ENCODE measurements at regions not wholly inside any gene's neighbourhood (a gene's known extent, or its start where the extent isn't known, plus 50 kb on each side); places are given as distances from the start of the nearest gene placed in this dataset.

DNA sequence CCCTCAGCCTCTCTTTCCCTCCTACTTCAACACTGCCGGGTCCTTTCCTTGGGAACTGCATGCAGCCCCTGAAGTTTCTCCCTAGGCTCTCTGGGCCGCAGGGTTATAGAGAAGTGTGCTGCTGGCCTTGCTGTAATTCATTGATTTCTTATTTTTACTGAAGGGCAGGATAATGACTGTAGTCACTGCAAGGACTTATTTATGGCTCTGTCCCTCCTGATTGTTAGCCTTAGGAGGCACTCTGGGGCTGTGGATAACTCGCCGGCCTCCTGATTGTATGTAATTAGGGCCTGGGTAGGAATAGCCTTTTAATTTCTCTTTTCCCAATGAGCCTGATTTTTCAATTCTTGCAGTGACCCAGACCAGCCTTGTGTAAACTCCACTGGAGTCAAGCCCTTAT is 138.3 kb upstream of the CDH13 start:
- no peak overlapping the region for H2AK9ac ChIP-seq (replicated peaks; ENCODE audit: low read depth, low read length, poor library complexity)
- no peak overlapping the region for H2AFZ ChIP-seq (replicated peaks; ENCODE audit: low read length, poor library complexity)
- no peak overlapping the region for H2AK5ac ChIP-seq (ENCODE audit: low read depth, low read length)
- H3K27me3 ChIP-seq (ENCODE audit: control insufficient read depth, insufficient read depth, low read length): peaks cover 1% of the 10 kb centered on the region; the same call in 1 of the 2 replicates
- H4K5ac ChIP-seq (ENCODE audit: low read depth, low read length): no peak overlapping the region
- intact Hi-C loops (cut with micrococcal nuclease) (no loop called here), dilution Hi-C loops (cut with HindIII; ENCODE audit: low sequenced_read_pairs, unreplicated experiment) (no loop called here), in situ Hi-C loops (cut with MboI; ENCODE audit: low sequenced_read_pairs) (no loop called here)
- no peak overlapping the region for H3K4ac ChIP-seq (ENCODE audit: low read depth, low read length)
- no peak overlapping the region for H4K91ac ChIP-seq (ENCODE audit: insufficient read depth, low read depth, low read length)
- ATAC-seq (ENCODE audit: low read depth) (no peak), DNase-seq (no peak)
- TF ChIP-seq CEBPB (IDR thresholded peaks at IDR 0.05; ENCODE audit: low read depth, low read length) (no peak), RAD21 (IDR thresholded peaks at IDR 0.05; ENCODE audit: low read length) (no peak), CHD1 (IDR thresholded peaks at IDR 0.05; ENCODE audit: low read depth, low read length) (no peak), SMC3 (IDR thresholded peaks at IDR 0.05; ENCODE audit: low read depth, low read length) (no peak), MXI1 (IDR thresholded peaks at IDR 0.05; ENCODE audit: borderline replicate concordance, low read depth, low read length) (no peak), BHLHE40 (IDR thresholded peaks at IDR 0.05; ENCODE audit: low read depth, low read length) (no peak), FOS (IDR thresholded peaks at IDR 0.05; ENCODE audit: low read depth, low read length) (no peak), MAZ (IDR thresholded peaks at IDR 0.05; ENCODE audit: borderline replicate concordance, low read depth, low read length) (no peak), NFE2L2 (IDR thresholded peaks at IDR 0.05; ENCODE audit: low read depth, low read length) (no peak), RFX5 (IDR thresholded peaks at IDR 0.05; ENCODE audit: low read depth, low read length) (no peak), MAFK (IDR thresholded peaks at IDR 0.05; ENCODE audit: low read depth, low read length) (no peak), RCOR1 (IDR thresholded peaks at IDR 0.05; ENCODE audit: insufficient replicate concordance, low read length) (no peak), POLR2A (IDR thresholded peaks at IDR 0.05; ENCODE audit: low read depth, low read length) (no peak)
- TF ChIP-seq, protein P1, sequence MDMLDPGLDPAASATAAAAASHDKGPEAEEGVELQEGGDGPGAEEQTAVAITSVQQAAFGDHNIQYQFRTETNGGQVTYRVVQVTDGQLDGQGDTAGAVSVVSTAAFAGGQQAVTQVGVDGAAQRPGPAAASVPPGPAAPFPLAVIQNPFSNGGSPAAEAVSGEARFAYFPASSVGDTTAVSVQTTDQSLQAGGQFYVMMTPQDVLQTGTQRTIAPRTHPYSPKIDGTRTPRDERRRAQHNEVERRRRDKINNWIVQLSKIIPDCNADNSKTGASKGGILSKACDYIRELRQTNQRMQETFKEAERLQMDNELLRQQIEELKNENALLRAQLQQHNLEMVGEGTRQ (IDR thresholded peaks at IDR 0.05; ENCODE audit: low read depth, low read length): no peak
- TF ChIP-seq, protein P2, sequence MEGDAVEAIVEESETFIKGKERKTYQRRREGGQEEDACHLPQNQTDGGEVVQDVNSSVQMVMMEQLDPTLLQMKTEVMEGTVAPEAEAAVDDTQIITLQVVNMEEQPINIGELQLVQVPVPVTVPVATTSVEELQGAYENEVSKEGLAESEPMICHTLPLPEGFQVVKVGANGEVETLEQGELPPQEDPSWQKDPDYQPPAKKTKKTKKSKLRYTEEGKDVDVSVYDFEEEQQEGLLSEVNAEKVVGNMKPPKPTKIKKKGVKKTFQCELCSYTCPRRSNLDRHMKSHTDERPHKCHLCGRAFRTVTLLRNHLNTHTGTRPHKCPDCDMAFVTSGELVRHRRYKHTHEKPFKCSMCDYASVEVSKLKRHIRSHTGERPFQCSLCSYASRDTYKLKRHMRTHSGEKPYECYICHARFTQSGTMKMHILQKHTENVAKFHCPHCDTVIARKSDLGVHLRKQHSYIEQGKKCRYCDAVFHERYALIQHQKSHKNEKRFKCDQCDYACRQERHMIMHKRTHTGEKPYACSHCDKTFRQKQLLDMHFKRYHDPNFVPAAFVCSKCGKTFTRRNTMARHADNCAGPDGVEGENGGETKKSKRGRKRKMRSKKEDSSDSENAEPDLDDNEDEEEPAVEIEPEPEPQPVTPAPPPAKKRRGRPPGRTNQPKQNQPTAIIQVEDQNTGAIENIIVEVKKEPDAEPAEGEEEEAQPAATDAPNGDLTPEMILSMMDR (conservative IDR thresholded peaks at IDR 0.05; ENCODE audit: low read depth, low read length): no peak
- TF ChIP-seq, protein P3, sequence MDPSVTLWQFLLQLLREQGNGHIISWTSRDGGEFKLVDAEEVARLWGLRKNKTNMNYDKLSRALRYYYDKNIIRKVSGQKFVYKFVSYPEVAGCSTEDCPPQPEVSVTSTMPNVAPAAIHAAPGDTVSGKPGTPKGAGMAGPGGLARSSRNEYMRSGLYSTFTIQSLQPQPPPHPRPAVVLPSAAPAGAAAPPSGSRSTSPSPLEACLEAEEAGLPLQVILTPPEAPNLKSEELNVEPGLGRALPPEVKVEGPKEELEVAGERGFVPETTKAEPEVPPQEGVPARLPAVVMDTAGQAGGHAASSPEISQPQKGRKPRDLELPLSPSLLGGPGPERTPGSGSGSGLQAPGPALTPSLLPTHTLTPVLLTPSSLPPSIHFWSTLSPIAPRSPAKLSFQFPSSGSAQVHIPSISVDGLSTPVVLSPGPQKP (IDR thresholded peaks at IDR 0.05; ENCODE audit: borderline replicate concordance, low read depth, low read length): no peak
- BruUV-seq (replicated peaks): no TSS peak
- no peak overlapping the region for H3K56ac ChIP-seq (ENCODE audit: extremely low read depth, insufficient read depth, low read length)
- ChIA-PET CTCF (no interaction called here), POLR2A (ENCODE audit: unreplicated experiment) (no interaction called here)
- no peak overlapping the region for H3K18ac ChIP-seq (ENCODE audit: low read depth, low read length)
- no CpG with 5 or more reads among the region's 4 CpGs for WGBS, 2 experiments (ENCODE audit: extremely low coverage in 2 of 2, insufficient read length in 1 of 2)
- no peak overlapping the region for H3K23ac ChIP-seq (ENCODE audit: low read depth, low read length)
- H3K27ac ChIP-seq (ENCODE audit: insufficient read depth, low read length): no peak overlapping the region
- no peaks in the 10 kb centered on the region for H4K20me1 ChIP-seq (ENCODE audit: insufficient read depth, low read length)
- H2BK5ac ChIP-seq (ENCODE audit: low read depth, low read length, poor library complexity, severe bottlenecking): no peak overlapping the region
- H2BK15ac ChIP-seq (ENCODE audit: low read depth, low read length): no peak overlapping the region
- no peak overlapping the region for H4K8ac ChIP-seq (ENCODE audit: low read depth in 2 of 2, low read length in 2 of 2)
- H3K9me1 ChIP-seq (ENCODE audit: insufficient read depth, low read length): no peaks in the 10 kb centered on the region
- no peak overlapping the region for H3K4me2 ChIP-seq (ENCODE audit: low read depth, low read length)
- no peak overlapping the region for H2BK120ac ChIP-seq (ENCODE audit: low read depth, low read length)
- no peaks in the 10 kb centered on the region for H3K4me1 ChIP-seq (ENCODE audit: control insufficient read depth, insufficient read depth, low read length)
- H3K79me1 ChIP-seq (ENCODE audit: low read depth in 1 of 2, low read length in 2 of 2): no peaks in the 10 kb centered on the region
- no peak overlapping the region for H3K14ac ChIP-seq (replicated peaks; ENCODE audit: low read depth, low read length)
- no peak overlapping the region for H2BK20ac ChIP-seq (ENCODE audit: low read depth, low read length)
- H3K4me3 ChIP-seq (ENCODE audit: insufficient read depth, low read depth, low read length): no peak overlapping the region
- H3K36me3 ChIP-seq (ENCODE audit: control insufficient read depth, insufficient read depth, low read length): no peaks in the 10 kb centered on the region
- no peaks in the 10 kb centered on the region for H3K9me3 ChIP-seq (ENCODE audit: control insufficient read depth, insufficient read depth, low read length)
- H3K9ac ChIP-seq (ENCODE audit: low read depth, low read length): no peak overlapping the region
